Erythroblast (primary cell): ENCODE measurements at regions not wholly inside any gene's neighbourhood (a gene's known extent, or its start where the extent isn't known, plus 50 kb on each side); places are given as distances from the start of the nearest gene placed in this dataset.

Experiments used
- GATA1 ChIP-seq: IDR thresholded peaks from 2 replicates; pipeline ENCODE4 v1.6.1; 2011; ENCODE audit warnings: low read depth, mild to moderate bottlenecking, control low read depth, low read length, moderate library complexity
- POLR2A ChIP-seq: IDR thresholded peaks from 2 replicates; pipeline ENCODE4 v1.6.1; 2011; ENCODE audit warnings: mild to moderate bottlenecking, low read length

- no peak for TF ChIP-seq POLR2A
- no peak for TF ChIP-seq GATA1
Observed at GRCh38 chr3:178443634-178444033, 92.6 kb upstream of the KCNMB2 start.
